Uterus (tissue), 3 donors: ENCODE measurements at regions not wholly inside any gene's neighbourhood (a gene's known extent, or its start where the extent isn't known, plus 50 kb on each side); places are given as distances from the start of the nearest gene placed in this dataset.

ENCODE experiments used
- DNase-seq, 2 donors: peaks; one replicate each; pipeline ENCODE4 v3.0.0-alpha.2; 2019 to 2020
- H3K27ac ChIP-seq, 2 donors: fragments of 200-600 bp; sonication (generic); 1 replicate in 1 of 2; 2 replicates in 1 of 2; pipeline ENCODE4 v1.5.1; 2016 to 2018
- H3K27me3 ChIP-seq, 2 donors: fragments of 200-600 bp; sonication (generic); one replicate each; pipeline ENCODE4 v1.5.1; 2018 to 2019; ENCODE audit warnings: control low read depth in 1 of 2
- H3K36me3 ChIP-seq, 2 donors: fragments of 200-600 bp; sonication (generic); one replicate each; pipeline ENCODE4 v1.5.1; 2019; ENCODE audit warnings: control low read depth in 1 of 2
- H3K4me1 ChIP-seq, 2 donors: fragments of 200-600 bp; sonication (generic); one replicate each; pipeline ENCODE4 v1.5.1; 2018 to 2019; ENCODE audit warnings: control low read depth in 1 of 2
- H3K4me3 ChIP-seq, 2 donors: fragments of 200-600 bp; sonication (generic); 1 replicate in 1 of 2; 2 replicates in 1 of 2; pipeline ENCODE4 v1.5.1; 2018 to 2019; ENCODE audit warnings: mild to moderate bottlenecking in 1 of 2
- H3K9me3 ChIP-seq, 2 donors: fragments of 200-600 bp; sonication (generic); one replicate each; pipeline ENCODE4 v1.5.1; 2019; ENCODE audit warnings: control low read depth in 1 of 2
- POLR2A ChIP-seq, 2 donors: fragments of 450-650 bp; IDR thresholded peaks; one replicate each; pipeline ENCODE4 v1.6.1; 2016; ENCODE audit warnings: antibody characterized with exemption in 2 of 2, mild to moderate bottlenecking in 1 of 2, moderate library complexity in 1 of 2
- intact Hi-C: fragments of 100-400 bp; cut with DNase I; formaldehyde crosslinking; loops from one replicate; pipeline ENCODE4 v1.15.1; 2023; ENCODE audit warnings: low total_unique reads
- TF ChIP-seq, protein P1 (sequence below), 4 experiments: fragments of 200-600 bp in 2 of 4; fragments of 450-650 bp in 2 of 4; sonication (generic) in 2 of 4; IDR thresholded peaks; one replicate each; pipeline ENCODE4 v1.5.1; 2016 to 2019; ENCODE audit warnings: antibody characterized with exemption in 4 of 4, mild to moderate bottlenecking in 2 of 4, moderate library complexity in 1 of 4
- donor health status: DM: yes; HTN: yes; CAD: no.

DNA sequence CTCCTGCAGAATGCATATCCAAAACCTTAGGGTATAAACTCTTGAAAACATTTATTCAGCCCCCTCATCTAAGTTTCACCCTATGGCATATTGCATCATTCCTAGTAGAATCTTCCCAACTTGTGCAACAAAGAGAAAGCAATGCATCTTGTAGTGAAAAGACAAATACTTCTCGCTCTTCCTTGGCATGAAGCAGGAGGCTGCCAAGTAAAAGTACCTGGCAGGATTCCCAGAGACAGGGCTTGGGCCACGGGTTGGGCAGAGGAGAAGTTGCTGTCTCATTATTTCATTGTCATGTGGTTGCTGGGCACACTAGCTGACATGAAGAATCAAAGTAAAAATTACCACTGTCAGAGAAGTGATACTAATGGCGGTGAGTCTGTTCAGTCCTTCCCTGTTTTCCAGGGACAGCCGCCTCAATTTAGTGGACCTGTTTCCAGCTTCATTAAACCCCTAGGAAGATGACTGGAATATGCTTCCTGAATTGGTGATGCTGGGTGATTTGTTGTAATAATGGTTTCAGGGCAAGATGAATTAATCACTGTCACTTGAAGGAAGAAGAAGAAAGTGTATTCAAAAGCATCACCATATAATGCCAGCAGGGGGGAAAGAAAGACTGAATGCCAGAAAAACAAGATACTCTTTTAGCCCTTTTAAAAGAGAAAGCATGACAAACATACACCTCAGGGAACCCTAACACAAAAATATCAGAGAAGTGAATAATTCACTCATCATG lies 380.5 kb upstream of the IGFBP7 start:
- H3K9me3 ChIP-seq = no peaks in the 10 kb centered on the region
- no peaks in the 10 kb centered on the region for H3K36me3 ChIP-seq
- no peaks in the 10 kb centered on the region for H3K4me1 ChIP-seq
- no peak for DNase-seq
- no peak for TF ChIP-seq POLR2A (IDR thresholded peaks at IDR 0.05)
- TF ChIP-seq, protein P1, sequence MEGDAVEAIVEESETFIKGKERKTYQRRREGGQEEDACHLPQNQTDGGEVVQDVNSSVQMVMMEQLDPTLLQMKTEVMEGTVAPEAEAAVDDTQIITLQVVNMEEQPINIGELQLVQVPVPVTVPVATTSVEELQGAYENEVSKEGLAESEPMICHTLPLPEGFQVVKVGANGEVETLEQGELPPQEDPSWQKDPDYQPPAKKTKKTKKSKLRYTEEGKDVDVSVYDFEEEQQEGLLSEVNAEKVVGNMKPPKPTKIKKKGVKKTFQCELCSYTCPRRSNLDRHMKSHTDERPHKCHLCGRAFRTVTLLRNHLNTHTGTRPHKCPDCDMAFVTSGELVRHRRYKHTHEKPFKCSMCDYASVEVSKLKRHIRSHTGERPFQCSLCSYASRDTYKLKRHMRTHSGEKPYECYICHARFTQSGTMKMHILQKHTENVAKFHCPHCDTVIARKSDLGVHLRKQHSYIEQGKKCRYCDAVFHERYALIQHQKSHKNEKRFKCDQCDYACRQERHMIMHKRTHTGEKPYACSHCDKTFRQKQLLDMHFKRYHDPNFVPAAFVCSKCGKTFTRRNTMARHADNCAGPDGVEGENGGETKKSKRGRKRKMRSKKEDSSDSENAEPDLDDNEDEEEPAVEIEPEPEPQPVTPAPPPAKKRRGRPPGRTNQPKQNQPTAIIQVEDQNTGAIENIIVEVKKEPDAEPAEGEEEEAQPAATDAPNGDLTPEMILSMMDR (IDR thresholded peaks at IDR 0.05) = no peak
- no peak overlapping the region for H3K4me3 ChIP-seq
- H3K27me3 ChIP-seq = no peaks in the 10 kb centered on the region
- H3K27ac ChIP-seq = no peak overlapping the region
- intact Hi-C loops = no loop called here

DNA sequence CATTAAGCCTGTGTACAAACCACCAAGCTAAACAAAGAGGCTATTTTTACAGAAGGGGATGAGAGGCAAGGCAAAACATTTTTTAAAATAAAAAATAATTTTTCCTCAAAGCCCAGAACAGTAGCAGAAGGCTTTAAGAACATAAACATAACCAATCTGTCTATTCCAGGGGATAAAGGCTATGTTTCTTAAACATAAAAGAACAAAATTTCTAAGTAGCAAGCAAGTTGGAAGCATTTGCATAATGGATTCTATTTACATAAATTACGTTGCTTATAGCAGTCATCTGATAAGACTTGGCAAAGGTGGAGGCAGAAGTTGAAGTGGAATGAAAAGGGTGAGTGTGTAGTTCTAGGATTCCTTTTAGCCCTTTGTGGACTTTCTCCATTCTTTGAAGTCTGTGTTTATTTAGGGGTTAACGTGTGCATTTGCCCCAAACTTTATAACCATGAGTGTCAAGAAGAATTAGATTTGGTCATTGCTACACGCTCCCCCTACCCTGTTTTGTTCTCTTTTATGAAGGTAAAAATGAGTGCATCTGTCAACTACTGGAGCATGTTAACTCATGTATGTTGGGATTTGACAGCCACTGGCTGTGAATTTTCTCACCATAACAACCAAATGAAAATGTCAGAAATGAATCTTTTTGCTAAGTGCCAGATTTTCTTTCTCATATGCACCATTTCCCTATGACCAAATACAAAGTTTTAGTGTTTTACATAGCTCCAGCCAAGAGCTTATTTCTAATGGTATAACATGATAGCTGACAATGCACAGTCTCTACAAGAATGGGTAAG lies 378.4 kb upstream of the IGFBP7 start:
- intact Hi-C loops = no loop called here
- TF ChIP-seq, protein P1 (IDR thresholded peaks at IDR 0.05) = no peak
- no peak for TF ChIP-seq POLR2A (IDR thresholded peaks at IDR 0.05)
- no peaks in the 10 kb centered on the region for H3K9me3 ChIP-seq
- H3K4me1 ChIP-seq = no peaks in the 10 kb centered on the region
- no peaks in the 10 kb centered on the region for H3K27me3 ChIP-seq
- no peaks in the 10 kb centered on the region for H3K36me3 ChIP-seq
- no peak for DNase-seq
- H3K4me3 ChIP-seq = no peak overlapping the region
- H3K27ac ChIP-seq = no peak overlapping the region

DNA sequence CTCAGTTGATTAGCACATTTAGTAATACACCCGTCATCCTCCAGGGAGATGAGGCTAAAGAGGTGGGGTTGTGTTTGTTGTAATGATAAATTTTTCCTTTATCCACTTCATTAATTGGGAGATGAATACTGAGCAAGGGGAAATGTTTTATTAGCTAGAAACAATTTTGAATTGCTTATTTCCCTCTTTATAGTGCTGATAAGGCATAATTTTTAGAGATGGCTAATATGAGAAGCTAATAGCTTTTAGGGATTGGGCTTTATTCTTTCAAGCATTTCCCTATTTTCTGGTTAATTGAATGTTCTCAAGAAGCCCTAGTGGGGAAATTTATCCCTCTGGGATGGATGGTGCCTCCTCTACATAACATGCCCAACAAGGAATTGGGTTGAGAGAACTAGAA lies 365.2 kb upstream of the IGFBP7 start:
- intact Hi-C loops = no loop called here
- Histone ChIP-seq H3K9me3 (no peaks in the 10 kb centered on the region), H3K27ac (no peak overlapping the region), H3K4me3 (no peak overlapping the region), H3K4me1 (no peaks in the 10 kb centered on the region), H3K36me3 (no peaks in the 10 kb centered on the region), H3K27me3 (no peaks in the 10 kb centered on the region)
- no peak for TF ChIP-seq POLR2A (IDR thresholded peaks at IDR 0.05)
- TF ChIP-seq, protein P1 (IDR thresholded peaks at IDR 0.05) = no peak
- no peak for DNase-seq

DNA sequence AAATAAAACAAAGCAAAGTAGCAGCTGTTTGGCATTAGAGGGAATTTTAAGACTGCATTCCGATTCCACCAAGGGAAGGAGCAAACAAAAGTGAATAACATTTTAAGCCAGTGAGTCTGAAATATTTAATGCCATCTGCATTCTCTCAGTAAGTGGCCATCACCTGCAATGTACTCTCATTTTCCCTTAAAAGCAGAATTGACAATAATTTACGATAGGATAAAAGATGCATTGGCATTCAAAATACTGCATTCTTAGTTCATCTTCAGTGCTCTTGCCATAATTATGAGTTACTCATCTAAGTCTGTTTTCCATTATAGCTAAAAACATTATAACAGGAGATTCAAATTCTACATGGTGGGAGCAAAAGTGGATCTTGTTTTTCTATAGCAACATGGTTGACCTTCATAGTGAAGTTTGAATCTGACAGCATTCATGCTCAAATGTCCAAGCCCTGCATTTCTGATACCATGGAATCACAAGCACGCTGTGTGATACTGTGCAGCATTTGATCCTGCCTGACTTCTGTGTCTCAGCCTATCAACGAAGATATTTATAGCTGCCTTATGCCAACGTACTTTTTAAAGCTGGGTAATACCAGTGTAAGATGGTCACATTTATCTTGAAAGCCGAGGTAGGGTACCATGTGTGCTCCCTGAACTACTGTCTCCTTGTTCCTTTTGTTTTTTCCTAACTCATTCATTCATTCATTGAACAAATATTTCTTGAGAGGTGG lies 355.3 kb upstream of the IGFBP7 start:
- TF ChIP-seq, protein P1 (IDR thresholded peaks at IDR 0.05) = no peak
- no peak for TF ChIP-seq POLR2A (IDR thresholded peaks at IDR 0.05)
- intact Hi-C loops = no loop called here

More for the DNA sequence above, 355.3 kb upstream of the IGFBP7 start:
- H3K27ac ChIP-seq = no peak overlapping the region
- no peaks in the 10 kb centered on the region for H3K27me3 ChIP-seq
- no peaks in the 10 kb centered on the region for H3K36me3 ChIP-seq
- no peaks in the 10 kb centered on the region for H3K9me3 ChIP-seq
- no peaks in the 10 kb centered on the region for H3K4me1 ChIP-seq
- DNase-seq = no peak
- no peak overlapping the region for H3K4me3 ChIP-seq
